HS-27A (cell line): ENCODE measurements at regions not wholly inside any gene's neighbourhood (a gene's known extent, or its start where the extent isn't known, plus 50 kb on each side); places are given as distances from the start of the nearest gene placed in this dataset.

Experiments used
- DNase-seq: peaks from one replicate; pipeline ENCODE4 v3.0.0-alpha.2; 2012; ENCODE audit warnings: low read depth, missing footprints

- no peak for DNase-seq
These were observed 136.3 kb upstream of the MLIP start for GRCh38 chr6:53974941-53975340.

- no peak for DNase-seq
These were observed 135.2 kb upstream of the MLIP start for GRCh38 chr6:53975941-53976615.

DNA sequence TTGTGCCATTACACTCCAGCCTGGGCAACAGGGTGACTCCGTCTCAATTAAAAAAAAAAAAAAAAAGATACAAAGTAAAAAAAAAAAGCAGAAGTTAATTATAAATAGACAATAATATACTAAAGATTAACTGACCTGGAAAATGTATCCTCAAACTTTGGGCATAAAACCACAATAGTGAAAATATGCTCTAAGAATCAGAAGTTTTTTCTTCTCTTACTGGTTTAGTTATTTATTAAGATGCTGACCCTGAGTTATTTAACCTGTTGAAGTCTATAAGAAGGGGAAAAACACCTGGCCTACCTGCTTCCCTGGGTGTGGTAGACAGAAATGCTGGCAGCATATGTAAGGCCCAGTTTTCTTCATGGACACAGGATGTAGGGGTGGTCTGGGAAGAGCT lies 133.7 kb upstream of the MLIP start:
- no peak for DNase-seq

GRCh38 chr6:53979468-53980067 lies 131.7 kb upstream of the MLIP start:
- no peak for DNase-seq

DNA sequence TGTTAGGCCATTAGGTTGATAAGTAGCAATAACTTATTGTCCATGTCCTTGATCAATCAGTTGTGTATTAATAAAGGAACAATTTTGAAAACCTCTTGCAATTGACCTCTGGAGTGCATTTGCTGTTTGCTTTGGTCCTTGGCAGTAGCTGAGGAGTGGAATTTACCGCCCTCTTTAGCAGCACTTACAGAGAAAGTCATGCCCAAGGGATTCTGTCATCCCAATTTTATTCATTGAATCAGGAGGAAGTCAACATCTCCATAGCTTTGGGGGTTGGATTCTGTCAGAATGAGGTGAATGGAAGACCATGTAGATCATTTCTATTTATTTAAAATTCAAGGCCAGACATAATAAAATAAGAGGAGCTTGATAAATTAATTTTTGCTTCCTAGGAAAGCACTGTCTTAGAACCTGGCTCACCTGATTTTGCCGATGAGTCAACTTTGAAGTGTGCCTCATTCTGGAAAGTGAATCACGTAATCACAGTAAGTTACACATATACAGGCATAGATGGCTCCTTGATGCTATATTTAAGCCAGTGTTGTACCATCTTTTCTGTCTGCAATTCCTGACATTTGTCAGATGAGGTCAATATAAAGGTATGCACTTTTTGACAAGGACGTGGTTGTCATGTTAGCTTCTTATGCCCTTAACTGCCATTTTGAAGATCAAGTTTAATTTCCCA lies 128.7 kb upstream of the MLIP start:
- no peak for DNase-seq

- DNase-seq: no peak
These were observed 127.9 kb upstream of the MLIP start for GRCh38 chr6:53983301-53983700.

DNA sequence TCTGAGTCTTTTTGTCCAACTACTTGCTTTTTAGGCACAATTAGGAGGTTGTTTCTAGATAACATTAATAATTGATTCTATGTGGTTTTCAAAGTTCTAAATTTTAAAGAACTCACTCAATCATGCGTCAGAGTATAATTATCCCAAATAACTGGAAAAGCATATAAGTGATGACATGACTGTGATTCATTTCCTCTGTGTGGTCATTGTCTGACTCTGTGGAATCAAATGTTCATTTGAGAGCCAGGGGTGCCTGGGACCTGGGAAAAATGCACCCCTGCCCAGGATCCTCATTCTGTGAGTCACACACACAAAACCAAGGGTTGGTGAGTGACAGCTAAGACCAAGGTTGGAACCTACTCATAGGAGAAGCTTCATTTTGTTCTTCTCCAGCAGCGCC lies 127.1 kb upstream of the MLIP start:
- DNase-seq: no peak

GRCh38 chr6:53984581-53984980 lies 126.7 kb upstream of the MLIP start:
- no peak for DNase-seq

GRCh38 chr6:53985366-53985765 lies 125.9 kb upstream of the MLIP start:
- no peak for DNase-seq

DNA sequence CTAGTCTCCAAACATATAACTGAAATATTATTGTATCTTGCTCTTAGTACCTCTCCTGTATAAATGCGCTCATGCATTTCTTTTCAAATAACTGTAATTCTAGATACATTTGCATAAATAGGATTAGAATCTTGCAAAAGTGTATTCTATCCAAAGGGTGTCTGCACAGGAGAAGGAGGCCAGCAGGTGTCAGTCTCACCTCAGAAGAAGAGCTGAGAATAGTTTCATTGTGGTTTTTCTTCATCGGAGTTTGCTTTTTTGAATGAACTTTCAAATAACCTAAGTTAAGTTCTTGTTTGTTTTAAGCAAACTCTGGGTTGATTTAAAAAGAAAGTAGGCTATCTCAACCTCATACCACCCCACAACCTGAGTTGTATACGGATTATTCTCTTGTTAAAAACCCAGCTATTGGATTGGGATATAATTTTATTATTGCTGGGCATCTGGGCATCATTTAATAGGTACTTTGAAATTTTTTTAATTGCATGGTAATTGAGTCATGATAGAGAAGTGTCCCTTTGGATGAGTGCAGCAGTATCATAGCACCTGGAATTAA lies 125.0 kb upstream of the MLIP start:
- no peak for DNase-seq

- no peak for DNase-seq
These were observed 124.3 kb upstream of the MLIP start for GRCh38 chr6:53986721-53987521.

DNA sequence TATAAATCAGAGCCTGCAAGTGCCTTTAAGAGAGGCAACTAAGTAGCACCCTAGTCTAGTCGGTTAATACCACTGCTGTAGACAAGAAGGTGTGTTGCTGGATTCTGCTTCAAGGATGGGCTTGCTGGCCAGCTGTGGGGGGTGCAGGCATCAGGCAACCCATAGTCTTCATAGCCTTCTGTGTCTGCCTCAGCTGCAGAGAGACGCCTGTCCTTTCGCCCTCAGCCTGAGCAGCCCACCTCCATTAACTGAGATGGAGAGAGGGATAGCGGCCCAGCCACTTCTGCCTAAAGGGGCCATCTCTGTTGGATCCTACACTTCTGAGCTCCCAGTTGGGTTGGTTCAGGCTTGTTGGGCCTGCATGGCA lies 123.7 kb upstream of the MLIP start:
- no peak for DNase-seq

DNA sequence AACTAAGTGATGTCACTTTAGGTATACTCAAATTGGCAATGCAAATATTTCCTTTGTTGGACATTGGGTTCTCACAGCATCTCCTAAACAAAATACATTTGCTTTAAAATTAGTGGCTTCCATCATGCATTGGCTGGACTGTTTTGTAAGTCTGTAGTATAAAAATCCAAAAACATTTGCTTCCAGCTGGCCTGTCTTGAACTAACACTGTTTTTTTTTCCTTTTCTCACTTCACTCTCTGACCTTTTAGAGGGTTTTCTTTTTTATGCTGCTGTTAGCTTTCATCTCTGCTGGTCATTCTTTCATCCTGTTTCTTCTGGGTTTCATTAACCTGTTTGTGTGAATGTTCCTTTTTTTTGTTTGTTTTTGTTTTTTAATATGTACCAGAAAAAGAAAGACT lies 121.7 kb upstream of the MLIP start:
- no peak for DNase-seq

DNA sequence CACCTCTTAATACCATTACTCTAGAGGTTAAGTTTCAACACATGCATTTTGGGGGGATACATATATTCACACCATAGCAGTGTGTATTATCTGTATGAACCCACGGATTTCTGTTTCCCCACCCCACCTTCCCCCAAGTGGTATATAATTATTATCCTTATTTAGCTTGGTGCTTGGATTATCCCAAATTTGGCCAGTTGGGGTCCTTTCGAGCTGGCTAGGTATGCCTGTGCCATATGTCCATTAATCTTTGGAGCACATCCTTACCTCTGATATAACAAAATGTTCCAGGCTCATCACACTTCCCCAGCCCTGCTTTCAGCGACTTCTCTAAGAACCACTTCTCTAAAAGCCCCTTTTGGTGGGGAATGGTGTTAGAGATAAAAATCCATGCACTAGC lies 118.7 kb upstream of the MLIP start:
- DNase-seq: no peak

GRCh38 chr6:53994201-53994600 lies 117.0 kb upstream of the MLIP start:
- no peak for DNase-seq

DNA sequence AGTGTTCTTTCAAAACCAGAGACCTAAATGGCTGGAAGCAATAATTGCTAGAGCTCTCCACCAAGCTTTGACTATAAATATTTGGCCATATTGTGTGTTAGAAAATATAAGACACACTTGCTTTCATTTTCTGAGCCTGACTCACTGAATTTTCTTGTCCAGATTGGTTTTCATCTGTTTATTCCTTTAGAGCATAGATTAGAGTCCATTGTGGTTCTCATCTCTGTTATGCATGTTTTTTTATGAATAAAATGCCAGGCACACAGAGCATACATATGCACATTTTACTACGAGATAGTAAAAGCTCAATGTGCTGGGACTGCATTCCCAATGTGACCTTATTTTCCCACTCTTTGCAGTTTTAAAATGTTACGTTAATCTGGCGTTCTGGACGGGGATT lies 115.3 kb upstream of the MLIP start:
- DNase-seq: no peak

- DNase-seq: no peak
These were observed 112.9 kb upstream of the MLIP start for GRCh38 chr6:53998303-53998702.

DNA sequence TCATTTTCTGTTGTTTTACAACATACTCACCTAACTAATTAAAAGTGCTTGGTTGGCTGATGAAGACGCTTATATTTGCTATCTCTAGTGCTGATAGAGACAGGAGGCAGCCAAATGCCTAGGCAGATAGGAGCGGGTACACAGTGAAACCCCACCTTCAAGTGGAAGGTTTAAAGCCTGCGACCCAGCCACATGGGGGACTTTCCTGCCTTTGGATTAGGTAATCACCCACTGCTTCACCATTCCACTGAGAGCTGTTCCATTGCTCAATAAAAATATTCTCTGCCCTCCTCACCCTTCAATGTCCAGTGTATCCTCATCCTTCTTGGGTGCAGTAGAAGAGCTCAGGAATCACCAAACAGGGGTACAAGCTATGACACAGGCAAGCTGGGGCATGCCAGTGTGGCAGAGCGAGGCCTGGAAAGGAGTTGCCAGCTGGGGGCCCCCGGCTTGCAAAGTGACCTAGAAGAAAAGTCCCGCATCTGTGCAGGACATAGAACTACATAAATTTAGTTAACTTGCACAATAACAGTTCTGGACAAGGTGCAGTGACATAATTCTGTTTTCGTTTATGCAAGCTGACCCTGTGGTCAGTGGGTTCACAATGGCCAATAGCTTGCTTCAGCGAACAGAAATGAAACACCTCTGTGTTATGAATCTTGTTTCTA lies 112.0 kb upstream of the MLIP start:
- no peak for DNase-seq

DNA sequence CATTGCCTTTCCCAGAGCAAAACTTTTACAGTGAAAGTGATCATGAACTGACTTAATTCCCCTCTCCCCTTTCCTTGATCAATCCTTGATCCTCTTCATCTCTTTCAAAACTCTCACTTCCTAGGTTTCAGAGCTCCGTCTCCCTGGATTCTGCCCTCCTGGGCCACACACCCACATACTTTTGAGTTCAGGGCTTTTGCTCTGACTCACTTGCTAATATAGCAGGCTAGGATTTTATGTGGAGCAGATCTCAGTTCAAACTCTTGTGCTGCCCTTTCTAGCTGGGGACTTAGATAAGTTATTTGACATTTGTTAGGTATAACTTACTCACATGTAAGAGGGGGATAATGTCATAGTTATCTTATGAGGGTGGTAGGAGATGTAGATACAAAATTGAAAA lies 109.1 kb upstream of the MLIP start:
- no peak for DNase-seq

DNA sequence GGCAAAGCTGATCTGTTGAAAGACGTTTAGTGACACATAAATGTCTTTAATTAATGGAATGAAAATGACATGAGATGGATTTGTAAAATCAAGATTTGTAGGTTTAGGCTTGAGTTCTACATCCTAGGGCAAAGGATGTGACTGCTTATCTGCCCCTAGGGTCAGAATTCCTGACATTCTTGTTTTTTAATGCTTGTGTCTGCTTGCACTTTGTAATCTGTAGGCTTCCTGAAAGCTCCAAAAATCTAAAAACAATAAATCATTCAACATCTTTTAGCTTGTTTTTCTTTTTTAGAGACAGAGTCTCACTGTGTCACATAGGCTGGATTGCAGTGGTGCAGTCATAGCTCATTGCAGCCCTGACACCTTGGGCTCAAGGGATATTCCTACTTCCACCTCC lies 107.9 kb upstream of the MLIP start:
- no peak for DNase-seq

DNA sequence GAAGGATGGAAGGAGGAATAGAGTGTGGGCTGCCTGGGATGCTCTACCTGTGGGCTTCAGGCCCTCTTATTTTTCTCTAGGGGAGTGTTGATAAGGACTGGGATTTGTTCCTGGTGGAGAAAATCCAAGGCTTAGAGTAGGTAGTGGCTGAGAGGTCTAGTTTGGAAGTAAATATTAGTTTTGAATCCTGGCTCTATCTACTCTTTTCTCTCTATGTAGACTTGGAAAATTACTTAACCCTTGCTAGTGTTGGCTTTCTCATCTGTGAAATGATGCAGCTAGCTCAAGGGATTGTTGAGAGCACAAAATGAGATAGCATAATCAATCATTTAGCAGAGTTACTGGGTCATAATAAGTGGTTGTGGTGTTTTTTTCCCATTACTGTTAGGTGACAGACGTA lies 102.7 kb upstream of the MLIP start:
- no peak for DNase-seq

DNA sequence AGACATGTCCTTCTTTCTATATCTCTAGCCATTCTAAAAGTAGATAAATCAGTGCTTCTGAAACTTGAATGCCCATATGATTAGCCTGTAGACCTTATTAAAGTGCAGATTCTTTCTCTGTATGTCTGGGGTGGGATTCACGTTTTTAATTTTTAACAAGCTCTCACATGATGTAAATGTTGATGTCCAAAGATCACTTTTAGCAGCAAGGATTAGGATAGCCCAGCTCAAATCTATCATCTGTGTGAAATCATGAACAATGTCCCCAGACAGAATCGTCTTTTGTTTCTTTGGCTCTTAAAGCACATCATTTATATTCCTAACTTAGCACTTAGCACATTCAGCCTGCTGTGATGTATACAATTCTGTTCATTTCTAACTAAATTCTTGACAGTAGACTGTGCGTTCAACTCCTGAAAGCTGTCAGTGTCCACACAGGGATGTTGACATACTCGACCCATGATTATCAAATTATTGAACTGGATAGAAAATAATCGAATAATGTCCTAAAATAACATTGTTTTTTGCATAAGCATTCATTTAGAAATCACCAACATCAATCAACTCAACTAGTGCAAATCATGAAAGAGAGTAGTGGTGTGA lies 102.1 kb upstream of the MLIP start:
- no peak for DNase-seq
